ENCODE measurements at regions not wholly inside any gene's neighbourhood (a gene's known extent, or its start where the extent isn't known, plus 50 kb on each side); places are given as distances from the start of the nearest gene placed in this dataset.

- TF ChIP-seq GABPA (IDR thresholded peaks at IDR 0.05 in 1 of 2, conservative IDR thresholded peaks at IDR 0.05 in 1 of 2) (no peak), SP1 (IDR thresholded peaks at IDR 0.05) (no peak), FOXA1 (IDR thresholded peaks at IDR 0.05) (no peak), ATF3 (IDR thresholded peaks at IDR 0.05) (no peak), RAD21 (IDR thresholded peaks at IDR 0.05) (no peak)
Measured at GRCh38 chr4:54418468-54418867, 189.4 kb downstream of the PDGFRA start (continued).

GRCh38 chr4:54423066-54423465, 194.0 kb downstream of the PDGFRA start:
- DNase-seq (ENCODE audit: low spot score), result no peak

GRCh38 chr4:54427826-54428225, 198.7 kb downstream of the PDGFRA start:
- WGBS, result 80% methylated on average over 2 of the region's 2 CpGs
- Histone ChIP-seq H3K9me3 (ENCODE audit: control insufficient read depth in 4 of 4, low read length in 3 of 4) (no peaks in the 10 kb centered on the region), H3K4me3 (ENCODE audit: low read depth in 1 of 3, low read length in 3 of 3) (no peak overlapping the region), H3K4me1 (ENCODE audit: control insufficient read depth in 4 of 4, insufficient read depth in 4 of 4, low read length in 3 of 4) (no peaks in the 10 kb centered on the region), H3K36me3 (ENCODE audit: control insufficient read depth in 4 of 4, insufficient read depth in 3 of 4, low read depth in 1 of 4, low read length in 3 of 4) (no peaks in the 10 kb centered on the region), H3K27me3 (ENCODE audit: control insufficient read depth in 4 of 4, insufficient read depth in 4 of 4, low read length in 3 of 4) (no peaks in the 10 kb centered on the region), H3K9ac (ENCODE audit: low read depth in 1 of 2, low read length in 2 of 2) (no peak overlapping the region), H3K27ac (ENCODE audit: low read depth in 1 of 2, low read length in 2 of 2) (no peak overlapping the region)
- TF ChIP-seq EGR1 (IDR thresholded peaks at IDR 0.05; ENCODE audit: low read depth in 2 of 2), result no peak
- TF ChIP-seq NR2F2 (IDR thresholded peaks at IDR 0.05), result no peak
- no peak for TF ChIP-seq FOXA1 (IDR thresholded peaks at IDR 0.05)
- no peak for TF ChIP-seq YY1 (IDR thresholded peaks at IDR 0.05)
- TF ChIP-seq SP1 (IDR thresholded peaks at IDR 0.05), result no peak
- TF ChIP-seq FOXA2 (IDR thresholded peaks at IDR 0.05), result no peak
- TF ChIP-seq MAX (IDR thresholded peaks at IDR 0.05), result no peak
- no peak for TF ChIP-seq RXRA (IDR thresholded peaks at IDR 0.05)
- TF ChIP-seq HNF4G (IDR thresholded peaks at IDR 0.05), result no peak
- TF ChIP-seq CTCF (IDR thresholded peaks at IDR 0.05; ENCODE audit: low read depth, low read length, missing input control), result no peak
- no peak for TF ChIP-seq REST (IDR thresholded peaks at IDR 0.05)
- no peak for TF ChIP-seq TAF1 (conservative IDR thresholded peaks at IDR 0.05)
- TF ChIP-seq ZBTB33 (IDR thresholded peaks at IDR 0.05), result no peak
- no peak for TF ChIP-seq GABPA (IDR thresholded peaks at IDR 0.05 in 1 of 2, conservative IDR thresholded peaks at IDR 0.05 in 1 of 2)
- no peak for TF ChIP-seq HNF4A (conservative IDR thresholded peaks at IDR 0.05)
- TF ChIP-seq JUND (IDR thresholded peaks at IDR 0.05), result no peak
- TF ChIP-seq ATF3 (IDR thresholded peaks at IDR 0.05), result no peak
- no peak for TF ChIP-seq RAD21 (IDR thresholded peaks at IDR 0.05)
- no peak for DNase-seq (ENCODE audit: low spot score)

More at GRCh38 chr4:54423066-54423465, 194.0 kb downstream of the PDGFRA start:
- no peak overlapping the region for H3K27ac ChIP-seq (ENCODE audit: low read depth in 1 of 2, low read length in 2 of 2)
- H3K27me3 ChIP-seq (ENCODE audit: control insufficient read depth in 4 of 4, insufficient read depth in 4 of 4, low read length in 3 of 4), result peaks cover 0 to 3% (median 0%) of the 10 kb centered on the region in 4 donors
- H3K36me3 ChIP-seq (ENCODE audit: control insufficient read depth in 4 of 4, insufficient read depth in 3 of 4, low read depth in 1 of 4, low read length in 3 of 4), result no peaks in the 10 kb centered on the region
- no peaks in the 10 kb centered on the region for H3K9me3 ChIP-seq (ENCODE audit: control insufficient read depth in 4 of 4, low read length in 3 of 4)
- H3K9ac ChIP-seq (ENCODE audit: low read depth in 1 of 2, low read length in 2 of 2), result no peak overlapping the region
- no peak overlapping the region for H3K4me3 ChIP-seq (ENCODE audit: low read depth in 1 of 3, low read length in 3 of 3)
- no peak for TF ChIP-seq RAD21 (IDR thresholded peaks at IDR 0.05)
- TF ChIP-seq YY1 (IDR thresholded peaks at IDR 0.05), result no peak
- 31% methylated on average over 1 of the region's 1 CpG for WGBS
- no peaks in the 10 kb centered on the region for H3K4me1 ChIP-seq (ENCODE audit: control insufficient read depth in 4 of 4, insufficient read depth in 4 of 4, low read length in 3 of 4)
